Stimulated activated CD4-positive, alpha-beta T cell treated with anti-CD3 and anti-CD28 coated beads, TNF-alpha, amount 100 ng/mL, for 1 hour (primary cell): ENCODE measurements at regions not wholly inside any gene's neighbourhood (a gene's known extent, or its start where the extent isn't known, plus 50 kb on each side); places are given as distances from the start of the nearest gene placed in this dataset.
A peak's percentile ranks its signal among the peaks of the same experiment; 100 is the strongest.

Experiments
- DNase-seq, 3 donors: peaks; one replicate each; pipeline ENCODE4 v3.0.0-alpha.2; 2020; ENCODE audit warnings: low read depth in 3 of 3, low spot score in 1 of 3

DNA sequence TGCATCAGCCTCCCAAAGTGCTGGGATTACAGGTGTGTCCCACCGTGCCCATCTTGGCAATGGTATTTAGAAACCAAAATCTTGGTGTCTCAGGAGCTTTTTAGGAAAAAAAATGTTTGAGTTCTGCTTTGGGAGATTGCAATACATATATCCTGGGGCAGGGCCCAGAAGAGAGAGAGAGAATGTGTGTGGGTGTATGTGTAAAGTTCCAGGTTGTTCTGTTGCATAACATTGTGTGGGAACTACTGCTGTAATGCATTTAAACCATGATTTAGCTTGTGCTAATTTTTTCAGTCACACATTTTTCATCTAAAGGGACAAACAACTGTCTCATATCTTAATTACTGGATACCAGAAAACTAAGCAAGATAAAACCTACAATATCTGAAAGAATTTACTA lies 70.8 kb upstream of the NABP1 start:
- no peak for DNase-seq

DNA sequence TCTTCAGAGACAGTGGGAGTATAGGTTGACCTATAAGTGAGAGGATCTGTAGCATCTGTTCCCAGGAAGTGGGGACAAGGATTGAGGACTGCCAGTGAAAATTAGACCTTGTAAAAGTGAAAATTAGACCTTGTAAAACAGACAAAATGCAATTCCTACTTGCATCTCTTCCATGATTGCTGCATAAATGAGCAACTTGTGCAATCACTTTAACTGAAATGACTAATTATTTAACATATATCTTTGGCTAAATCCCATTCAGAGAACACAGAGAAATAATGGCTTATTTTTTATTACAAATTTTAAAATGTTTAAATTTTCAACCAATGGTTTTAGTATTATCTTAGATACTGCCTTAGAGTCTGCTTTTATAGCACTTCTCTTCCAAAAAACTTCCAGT lies 67.2 kb upstream of the NABP1 start:
- no peak for DNase-seq

DNA sequence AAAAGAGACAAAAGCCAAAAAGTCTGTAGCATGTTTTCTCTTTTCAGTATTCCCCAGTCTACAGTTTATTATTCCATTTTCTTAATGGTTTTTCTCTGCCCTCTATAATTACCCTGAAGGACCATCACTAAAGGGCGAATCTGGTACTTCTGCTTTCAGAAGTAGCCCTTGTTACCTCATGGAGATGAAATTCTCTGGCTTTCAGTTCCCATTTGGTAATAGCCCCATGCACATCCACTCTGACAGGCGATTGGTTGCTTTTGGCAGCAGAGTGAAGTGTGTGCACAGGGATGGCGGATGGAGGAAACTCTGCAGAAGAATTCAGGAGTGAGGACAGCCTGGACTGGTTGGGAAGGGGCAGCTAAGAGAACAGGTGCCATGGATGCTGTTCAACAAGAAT lies 66.3 kb upstream of the NABP1 start:
- no peak for DNase-seq

DNA sequence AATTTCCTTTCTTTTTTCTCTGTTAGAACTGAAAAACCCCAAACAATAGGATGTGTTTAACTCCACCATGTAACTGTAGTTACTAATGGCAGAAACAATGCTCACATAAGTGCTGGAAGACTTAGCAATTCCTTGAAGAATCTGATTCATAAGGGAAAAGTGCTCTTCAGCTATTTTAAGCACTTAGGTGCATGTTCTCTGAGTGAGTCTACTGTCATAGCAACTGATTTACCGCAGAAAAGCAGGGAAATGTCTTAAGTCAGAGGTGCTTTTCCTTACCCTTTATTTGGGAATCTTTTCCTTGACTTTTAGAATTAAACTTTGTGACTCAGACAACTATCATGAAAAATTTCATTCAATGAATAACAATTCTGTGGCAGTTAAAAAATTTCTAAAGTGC lies 65.4 kb upstream of the NABP1 start:
- DNase-seq = no peak

DNA sequence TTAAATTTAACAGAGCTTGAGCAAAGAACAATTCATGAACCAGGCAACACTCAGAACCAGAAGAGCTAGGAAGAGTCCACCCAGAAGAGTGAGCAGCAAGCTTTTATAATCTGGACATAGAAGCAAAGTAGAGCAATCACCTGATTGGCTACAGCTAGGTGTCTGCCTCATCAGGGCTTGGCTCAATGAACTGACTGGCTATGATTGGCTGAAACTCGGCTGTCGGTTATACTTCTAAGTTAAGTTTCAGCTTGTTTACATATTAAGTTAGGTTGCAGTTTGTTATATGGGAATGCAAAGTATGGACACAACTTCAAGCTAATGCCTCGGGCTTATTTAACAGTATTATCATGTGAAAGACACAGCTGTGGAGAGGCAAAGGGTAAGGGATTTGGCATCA lies 63.2 kb upstream of the NABP1 start:
- no peak for DNase-seq

DNA sequence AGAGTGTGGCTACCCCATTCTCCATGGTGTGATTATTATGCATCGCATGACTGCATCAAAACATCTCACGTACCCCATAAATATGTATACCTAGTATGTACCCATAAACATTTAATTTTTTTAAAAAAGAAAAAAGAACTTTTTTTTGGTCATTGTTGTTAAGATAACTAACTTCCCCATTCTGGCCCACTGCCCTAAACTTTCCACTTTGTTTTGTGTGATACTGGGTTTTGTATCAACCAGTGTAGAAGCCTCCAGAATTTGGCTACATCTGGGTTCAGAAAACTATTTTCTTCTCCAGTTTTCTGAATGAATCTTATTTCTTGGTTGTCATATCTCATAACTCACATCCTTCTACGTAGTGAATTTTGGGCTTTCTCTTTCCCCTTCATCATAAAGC lies 62.3 kb upstream of the NABP1 start:
- DNase-seq = no peak

DNA sequence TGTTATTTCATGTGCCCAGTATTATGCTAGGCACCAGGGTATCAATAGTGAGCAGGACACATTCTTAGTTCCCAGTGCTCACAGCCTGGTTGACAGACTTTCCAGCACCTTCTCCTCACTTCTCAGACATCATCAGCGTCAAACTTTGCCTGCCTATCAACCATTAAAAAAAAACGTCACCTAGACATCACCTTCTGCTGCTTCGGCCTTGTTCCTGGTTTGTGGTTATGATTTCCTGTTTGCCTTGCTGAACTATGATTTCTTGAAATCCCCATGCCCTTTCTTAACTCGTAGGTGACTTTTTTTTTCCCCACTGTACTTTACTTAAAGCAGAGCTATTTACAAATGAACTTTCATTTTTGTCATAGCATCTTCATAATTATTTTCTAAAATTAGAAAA lies 60.4 kb upstream of the NABP1 start:
- peak in 2 of 3 donors; percentile 32 to 36 for DNase-seq

DNA sequence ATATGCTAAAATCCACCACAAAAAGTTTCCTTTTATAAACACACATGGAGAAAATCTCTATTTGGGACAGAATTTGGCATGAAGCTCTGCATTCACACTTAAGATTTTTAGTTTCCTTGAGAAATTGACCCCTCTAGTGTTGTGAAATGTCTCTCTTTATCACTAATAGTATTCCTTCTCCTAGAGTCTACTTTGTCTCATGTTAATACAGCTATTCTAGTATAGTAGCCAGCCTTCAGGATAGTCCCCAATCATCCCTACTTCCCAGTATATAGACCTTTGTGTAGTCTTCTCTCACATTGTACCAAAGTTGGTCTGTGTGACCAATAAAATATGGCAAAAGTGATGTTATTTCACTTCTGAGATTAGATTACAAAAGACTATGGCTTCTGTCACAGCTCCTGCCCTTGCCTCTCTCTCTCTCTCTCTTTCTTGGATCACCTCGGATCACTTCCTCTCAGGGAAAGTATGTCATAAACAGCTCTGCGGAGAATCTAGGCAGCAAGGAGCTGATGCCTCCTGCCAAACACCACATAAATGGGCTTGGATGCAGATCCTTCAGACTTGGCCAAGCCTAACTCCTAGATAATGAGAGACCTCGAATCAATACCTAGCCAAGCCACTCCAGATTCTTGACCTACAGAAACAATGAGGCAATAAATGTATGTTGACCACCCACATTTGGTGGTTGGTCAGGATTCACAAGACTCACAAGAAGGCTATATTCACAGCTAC lies 59.7 kb upstream of the NABP1 start:
- DNase-seq = no peak

DNA sequence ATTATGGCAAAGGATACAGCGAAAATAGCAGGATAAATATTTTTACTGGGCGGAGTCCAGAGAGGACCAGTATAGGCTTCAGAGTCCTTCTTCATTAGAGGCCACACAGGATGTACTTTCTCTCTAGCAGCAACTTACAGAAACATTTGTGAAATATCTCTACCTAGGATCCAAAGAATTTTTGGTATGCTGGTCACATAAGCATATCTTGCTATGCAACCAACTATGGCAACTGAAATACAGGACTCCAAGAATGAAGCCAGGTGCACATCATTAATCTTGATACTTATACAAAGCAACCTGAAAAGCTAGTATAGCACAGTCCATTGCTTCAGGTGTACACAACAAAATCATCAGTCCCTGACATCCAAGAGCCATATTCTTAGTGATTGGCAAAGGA lies 59.1 kb upstream of the NABP1 start:
- no peak for DNase-seq

DNA sequence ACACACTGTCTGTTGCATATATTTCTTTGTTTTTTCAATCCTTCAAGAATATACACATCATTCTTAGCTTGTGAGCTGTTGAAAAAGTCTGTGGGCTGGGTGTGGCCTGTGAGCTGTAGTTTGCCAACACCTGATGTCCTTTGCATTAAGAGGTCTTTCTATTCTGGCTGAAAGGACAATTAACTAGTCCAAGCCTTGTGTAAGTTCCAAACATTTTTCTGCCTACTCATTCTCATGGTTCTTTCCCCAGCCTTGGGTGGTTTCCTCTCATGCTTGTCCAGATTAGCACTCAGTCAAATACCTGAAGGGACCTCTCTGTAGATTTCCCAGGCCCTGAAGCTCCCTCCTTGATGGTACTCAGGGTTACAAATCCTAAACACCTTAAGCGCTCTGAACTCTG lies 57.8 kb upstream of the NABP1 start:
- DNase-seq = no peak

DNA sequence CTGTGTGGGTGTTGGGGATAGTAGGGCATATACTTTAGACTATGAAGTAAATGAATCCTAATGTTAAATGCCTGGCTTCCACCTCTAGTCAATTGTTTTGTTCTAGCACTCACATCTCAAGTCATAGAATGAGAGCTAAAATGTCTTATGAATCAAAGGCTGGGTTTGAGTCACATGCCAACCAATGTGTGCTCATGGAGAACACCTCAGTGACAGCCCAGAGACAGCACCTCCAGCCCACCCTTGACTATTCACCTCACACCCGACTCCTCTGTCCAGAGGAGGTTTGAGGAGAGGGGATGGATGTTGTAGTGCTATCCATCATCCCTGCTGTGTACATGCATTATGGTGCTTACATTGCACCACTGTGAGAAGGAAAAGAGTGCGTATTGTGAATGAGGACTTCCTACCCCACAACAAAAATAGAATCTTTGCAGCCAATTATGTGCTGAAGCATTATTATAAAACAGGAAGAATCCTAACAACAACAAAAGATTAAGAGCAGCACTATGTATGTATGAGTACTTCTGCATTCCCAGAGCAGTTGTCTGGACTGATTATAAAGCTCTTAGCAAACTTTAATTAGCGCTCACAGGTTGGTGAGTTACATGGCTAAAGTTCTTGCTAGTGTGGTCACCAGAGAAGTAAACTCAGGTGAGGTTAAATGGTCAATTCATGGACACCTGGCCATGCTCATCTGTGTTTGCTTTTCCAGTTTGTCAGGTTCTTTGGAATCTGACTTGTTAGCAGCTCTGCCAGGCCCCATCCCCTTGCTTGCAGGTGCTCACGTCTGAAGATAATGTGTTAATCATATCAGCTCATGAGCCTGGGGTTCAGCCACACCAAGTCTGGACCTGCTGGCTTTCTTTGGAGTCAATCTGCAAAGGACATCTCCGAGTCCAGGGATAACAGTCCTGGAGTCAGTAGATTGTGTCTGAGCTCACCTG lies 55.3 kb upstream of the NABP1 start:
- DNase-seq = no peak

DNA sequence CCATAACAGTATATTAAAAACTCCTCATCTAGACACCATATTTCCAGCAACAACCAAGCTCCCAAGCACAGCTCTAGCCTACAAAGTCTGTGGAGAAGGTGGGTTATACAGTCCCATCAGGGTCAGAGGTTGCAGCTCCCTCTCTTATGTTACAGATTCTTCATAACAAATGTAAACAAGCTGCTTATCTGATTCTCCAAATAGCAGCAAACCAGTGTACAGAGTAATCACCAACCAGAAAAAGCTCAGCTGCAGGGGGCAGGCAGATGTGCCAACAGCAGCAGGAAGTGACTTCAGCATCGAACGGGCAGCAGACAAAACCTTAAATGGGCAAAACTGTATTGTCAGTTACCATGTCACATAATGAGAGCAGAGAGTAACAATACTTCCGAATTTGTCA lies 52.9 kb upstream of the NABP1 start:
- peak in 1 of 3 donors; percentile 21 for DNase-seq

DNA sequence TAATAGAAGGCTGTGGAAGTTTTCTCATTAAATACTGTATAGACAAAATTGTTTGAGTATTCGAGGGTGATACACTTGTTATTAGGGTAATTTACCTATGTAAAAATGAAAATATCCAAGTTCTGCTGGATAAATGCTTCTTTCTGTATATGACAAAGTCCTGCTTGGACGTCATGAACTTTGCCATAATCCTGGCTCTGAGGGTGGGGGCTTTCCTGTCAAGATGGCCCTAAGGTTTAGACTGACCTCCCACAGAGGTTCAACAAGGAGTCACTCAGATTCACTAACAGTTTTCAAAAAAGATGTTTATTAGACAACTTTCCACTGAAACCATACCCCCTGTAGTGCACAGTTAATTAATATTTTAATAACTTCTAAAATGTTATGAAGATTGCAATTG lies 52.5 kb upstream of the NABP1 start:
- no peak for DNase-seq

DNA sequence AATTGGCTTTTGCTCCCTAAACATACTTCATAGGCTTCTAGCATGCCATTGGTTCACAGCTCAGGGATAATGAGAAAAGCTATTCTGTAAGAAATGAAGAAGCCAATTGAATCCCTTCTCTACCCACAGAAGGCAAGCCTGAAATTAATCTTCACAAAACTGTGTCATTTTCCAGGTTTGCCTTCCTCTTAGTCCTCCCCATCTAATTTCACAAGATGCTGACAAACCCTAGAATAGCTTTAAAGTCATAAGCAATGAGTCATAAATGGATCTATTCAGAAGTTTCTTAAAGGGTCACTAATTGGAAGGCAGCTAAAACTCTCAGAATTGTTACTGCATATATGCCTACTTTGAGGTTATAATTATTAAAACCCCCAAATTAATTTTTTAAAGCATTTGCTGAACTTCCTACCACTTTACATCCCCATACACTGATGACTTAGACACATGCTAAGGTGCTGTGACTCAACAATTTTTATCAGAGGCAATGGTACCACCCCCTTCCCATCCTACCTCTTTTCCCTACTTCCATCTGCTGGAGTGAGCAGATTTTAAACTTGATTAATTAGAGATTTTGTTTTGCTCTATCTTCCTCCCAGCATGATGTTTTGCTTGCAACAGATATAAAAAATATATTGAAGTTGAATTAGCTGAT lies 51.3 kb upstream of the NABP1 start:
- DNase-seq = no peak

DNA sequence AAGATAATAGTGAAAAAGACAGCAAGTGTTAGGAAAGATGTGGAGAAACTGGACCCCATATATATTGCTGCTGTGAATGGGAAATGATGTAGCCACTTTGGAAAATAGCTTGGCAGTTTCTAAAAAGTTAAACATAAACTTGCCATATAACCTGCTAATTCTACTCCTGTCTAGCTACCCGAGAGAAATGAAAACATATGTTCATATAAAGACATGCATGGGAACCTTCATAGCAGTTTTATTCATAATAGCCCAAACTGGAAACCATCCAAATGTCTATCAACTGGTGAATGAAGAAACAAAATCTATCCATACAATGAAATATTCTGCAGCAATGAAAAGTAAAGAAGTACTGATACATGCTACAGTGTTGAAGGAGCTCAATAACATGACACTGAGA lies 50.4 kb upstream of the NABP1 start:
- no peak for DNase-seq
